Right ventricle myocardium superior (tissue), 1 donor: ENCODE measurements at regions not wholly inside any gene's neighbourhood (a gene's known extent, or its start where the extent isn't known, plus 50 kb on each side); places are given as distances from the start of the nearest gene placed in this dataset.

Experiments
- ATAC-seq: fragments of 200-7000 bp; cut with Tn5 transposase; one replicate; pipeline ENCODE4 v1.9.1; 2020; ENCODE audit warnings: mild to moderate bottlenecking; ENCODE audit not compliant: poor library complexity
- DNase-seq: peaks from one replicate; pipeline ENCODE4 v3.0.0-alpha.2; 2020
- intact Hi-C: fragments of 100-400 bp; cut with DNase I; formaldehyde crosslinking; loops from one replicate; pipeline ENCODE4 v1.11.2; 2022
- donor health status: DM: no; HTN: yes; CAD: no; lungs with severe emphysema.

DNA sequence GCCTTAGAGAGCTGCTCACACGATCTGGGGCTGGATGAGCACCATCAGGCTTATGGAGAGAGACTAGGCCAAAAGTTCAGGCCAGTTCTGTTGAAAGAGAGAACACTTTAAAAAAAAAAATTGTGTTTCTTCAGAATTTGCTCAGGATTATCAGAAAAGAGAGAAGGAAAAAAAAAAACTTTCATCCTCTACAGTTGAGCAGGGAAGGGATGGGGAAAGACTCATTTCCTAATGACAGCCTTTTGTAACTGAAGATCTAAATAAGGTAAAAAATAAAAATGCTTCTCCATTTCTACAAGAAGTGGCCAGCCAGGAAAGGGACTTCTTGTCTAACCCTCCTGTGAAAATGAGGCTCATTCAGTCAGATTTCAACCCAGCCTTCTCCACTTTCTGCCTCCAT is 134.8 kb downstream of the LY86 start:
- DNase-seq = no peak
- ATAC-seq = no peak
- intact Hi-C loops = loop anchor here (5.0 kb wide), 1 partner anchor 519 kb away; no protein-coding TSS in a partner anchor

DNA sequence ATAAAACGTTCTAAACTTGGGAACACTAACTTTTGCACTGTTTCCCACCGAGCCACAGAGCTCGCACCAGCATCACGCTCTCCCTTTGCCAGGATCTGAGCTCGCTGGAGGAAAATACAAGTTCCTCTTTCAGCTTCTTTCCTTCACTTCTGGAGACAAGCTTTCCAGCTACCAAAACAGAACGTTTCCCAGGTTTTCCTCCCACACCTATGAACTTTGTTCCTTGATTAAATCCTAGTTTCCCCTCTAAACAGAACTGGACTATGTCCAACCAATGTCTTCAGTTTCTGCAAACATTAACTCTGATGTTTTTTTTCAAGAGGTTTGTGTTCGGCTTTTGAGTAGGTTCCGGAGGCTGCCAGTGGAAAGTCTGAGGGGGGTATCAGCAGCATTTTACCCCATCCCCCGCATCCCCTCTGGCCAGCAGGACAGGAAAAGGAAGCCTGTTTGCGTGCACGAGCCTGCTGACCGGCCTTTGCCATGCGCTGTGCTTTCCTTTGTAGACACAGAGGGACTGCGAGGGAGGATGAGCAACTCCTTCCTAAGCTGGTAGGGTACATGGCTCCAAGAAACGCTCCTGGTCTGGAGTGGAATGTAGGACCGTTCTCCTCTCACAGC is 135.5 kb downstream of the LY86 start:
- ATAC-seq = peak; percentile 63
- intact Hi-C loops = loop anchor here (5.0 kb wide), 1 partner anchor 518 kb away; no protein-coding TSS in a partner anchor
- no peak for DNase-seq

DNA sequence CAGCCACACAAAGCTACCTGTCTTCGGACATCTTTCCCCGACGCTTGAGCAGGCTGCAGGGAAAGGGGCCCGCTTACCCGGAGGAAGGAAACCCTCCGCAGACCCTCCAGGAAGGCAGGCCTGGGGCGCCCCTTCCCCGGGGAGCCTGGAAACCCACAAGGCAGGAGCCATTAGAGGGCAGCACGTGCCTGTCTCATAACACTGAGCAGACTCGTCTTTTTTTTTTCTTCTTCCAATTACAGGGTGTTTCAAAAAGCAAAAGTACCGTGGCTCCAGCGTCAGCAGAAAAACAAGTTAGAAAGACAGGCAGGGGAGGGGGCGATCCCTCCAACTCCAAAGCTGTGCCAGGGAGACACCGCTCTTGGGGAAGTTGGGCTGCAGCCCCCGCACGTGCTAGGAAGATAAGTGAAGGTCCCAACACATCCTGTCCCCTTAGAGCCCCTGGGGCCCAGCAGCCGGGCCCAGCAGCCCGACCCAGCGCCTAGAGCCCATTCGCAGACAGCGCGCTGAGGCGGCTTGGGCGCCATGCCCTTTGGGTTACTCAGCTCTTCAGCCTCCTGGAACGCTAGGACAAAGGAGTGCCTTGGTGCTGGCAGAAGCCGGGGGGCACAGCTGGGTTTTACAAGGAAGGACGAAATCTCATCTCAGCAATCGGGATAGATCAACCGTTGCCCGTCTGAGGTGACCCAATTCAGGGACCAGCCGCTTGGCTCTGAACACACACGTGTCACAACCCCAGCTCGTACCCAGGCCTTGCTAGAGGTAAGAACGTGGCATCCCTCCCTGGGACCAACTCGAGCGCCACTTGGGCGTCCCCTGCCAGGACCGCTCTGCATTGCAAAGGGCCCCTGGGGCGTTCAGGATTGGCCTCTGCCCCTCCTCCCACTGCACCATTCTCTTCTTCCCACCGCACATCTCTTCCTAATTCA is 136.3 kb downstream of the LY86 start:
- ATAC-seq (peak; percentile 95), DNase-seq (peak; percentile 86)
- intact Hi-C loops = loop anchor here (5.0 kb wide), 1 partner anchor 517 kb away; no protein-coding TSS in a partner anchor

DNA sequence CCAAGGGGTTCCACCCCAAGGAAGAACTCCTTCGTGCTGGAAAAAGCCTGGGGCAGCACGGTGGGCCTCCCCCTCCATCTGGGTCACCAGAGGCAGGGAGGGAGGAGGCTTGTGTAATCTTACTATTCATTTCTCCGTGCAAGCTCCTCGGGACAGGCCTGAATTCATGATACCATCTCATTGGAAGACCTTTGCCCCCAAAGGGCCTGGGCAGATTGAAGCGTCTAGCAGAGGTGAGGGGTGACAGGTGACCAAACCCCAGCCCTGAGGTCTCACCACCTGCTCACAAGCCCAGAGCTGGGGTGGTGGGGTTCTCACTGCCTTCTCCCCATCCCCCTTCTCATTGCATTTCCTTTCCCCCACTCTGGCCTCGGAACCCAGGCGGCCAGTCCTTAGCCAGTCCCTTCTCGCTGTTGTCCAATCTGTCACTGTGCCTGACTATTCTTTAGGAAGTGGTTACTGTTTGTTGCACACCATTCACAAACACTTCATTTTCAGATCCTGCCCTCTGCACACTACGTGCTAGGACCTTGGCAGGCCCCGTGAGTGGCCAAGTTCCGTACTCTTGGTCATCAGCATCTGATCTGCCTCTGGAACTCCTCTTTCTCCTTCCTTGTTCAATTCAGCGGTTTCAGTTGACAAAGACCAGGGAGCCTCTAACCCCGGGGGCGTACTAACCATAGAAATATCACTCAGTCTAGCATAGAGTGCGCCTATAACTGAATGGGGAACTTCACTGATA is 137.1 kb downstream of the LY86 start:
- intact Hi-C loops = no loop called here
- ATAC-seq (peak; percentile 12), DNase-seq (no peak)

- no peak for DNase-seq
- intact Hi-C loops = no loop called here
- no peak for ATAC-seq
Observed at GRCh38 chr6:6728169-6728941, 139.8 kb downstream of the LY86 start.

DNA sequence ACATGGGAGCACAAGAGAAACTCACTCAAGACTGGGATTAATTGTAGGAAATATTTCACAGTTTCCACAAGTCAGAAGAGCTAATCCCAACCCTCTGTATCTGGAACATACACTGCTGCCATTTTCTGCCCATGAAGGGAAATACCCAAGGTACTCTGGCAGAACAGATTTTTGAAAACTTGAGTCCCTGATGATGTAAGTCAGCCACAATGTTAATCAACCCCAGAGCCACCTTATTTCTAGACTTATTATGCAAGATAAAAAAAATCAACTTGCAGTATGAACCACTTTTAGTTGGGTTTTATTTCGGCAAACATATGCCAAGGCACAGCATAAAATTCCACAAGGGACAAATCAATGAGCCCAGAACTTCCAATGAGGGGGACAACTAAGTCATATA is 141.5 kb downstream of the LY86 start:
- ATAC-seq (no peak), DNase-seq (no peak)
- intact Hi-C loops = no loop called here

- DNase-seq (no peak), ATAC-seq (peak; percentile 59)
- intact Hi-C loops = no loop called here
Observed at GRCh38 chr6:6730831-6731230, 142.3 kb downstream of the LY86 start.

GRCh38 chr6:6734479-6735465 is 146.3 kb downstream of the LY86 start:
- intact Hi-C loops = no loop called here
- DNase-seq = no peak
- peak; percentile 19 for ATAC-seq

DNA sequence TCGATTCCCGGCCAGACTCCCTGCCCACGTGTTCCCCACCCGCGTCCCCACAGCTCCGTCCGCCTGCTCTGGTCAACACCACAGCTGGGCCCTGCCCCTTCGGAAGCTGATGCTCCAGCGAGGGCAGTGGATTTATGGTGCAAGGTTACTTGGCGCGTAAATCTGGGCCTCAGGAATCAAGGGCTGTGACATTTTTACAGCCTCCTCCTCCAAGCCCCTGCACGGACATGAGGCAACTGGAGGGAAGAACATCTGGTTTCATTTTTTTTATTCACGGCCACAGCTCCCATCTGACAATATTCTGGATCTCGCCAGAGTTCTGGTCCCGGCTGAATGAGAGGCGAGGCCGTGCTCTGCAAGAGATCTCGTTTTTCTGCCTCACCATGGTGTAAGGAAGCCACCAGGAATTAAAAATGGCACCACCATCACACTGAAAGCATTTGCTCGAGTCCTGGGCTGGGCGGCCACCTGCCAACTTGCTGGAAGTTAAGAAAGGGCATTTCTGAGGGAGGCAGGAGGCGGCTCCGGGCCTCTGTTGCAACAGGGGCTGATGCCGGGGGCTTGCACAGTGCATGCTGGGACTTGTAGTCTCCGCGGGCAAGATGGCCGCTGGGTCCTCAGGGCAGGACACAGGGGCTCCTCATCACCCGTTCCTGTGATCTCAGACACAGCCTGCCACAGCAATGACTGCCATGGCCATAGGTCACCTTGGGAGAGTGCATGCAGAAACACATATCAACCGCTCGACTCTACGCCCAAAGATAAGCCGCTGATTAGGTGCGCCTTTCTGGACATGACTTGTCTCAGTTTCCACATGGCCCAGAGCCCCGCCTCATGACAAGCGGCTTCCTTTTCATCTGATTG is 148.5 kb downstream of the LY86 start:
- peak; percentile 77 for ATAC-seq
- intact Hi-C loops = no loop called here

GRCh38 chr6:6737671-6738070 is 149.2 kb downstream of the LY86 start:
- ATAC-seq (peak; percentile 5), DNase-seq (no peak)
- intact Hi-C loops = no loop called here

More for the DNA sequence above, 148.5 kb downstream of the LY86 start:
- DNase-seq = peak; percentile 91

DNA sequence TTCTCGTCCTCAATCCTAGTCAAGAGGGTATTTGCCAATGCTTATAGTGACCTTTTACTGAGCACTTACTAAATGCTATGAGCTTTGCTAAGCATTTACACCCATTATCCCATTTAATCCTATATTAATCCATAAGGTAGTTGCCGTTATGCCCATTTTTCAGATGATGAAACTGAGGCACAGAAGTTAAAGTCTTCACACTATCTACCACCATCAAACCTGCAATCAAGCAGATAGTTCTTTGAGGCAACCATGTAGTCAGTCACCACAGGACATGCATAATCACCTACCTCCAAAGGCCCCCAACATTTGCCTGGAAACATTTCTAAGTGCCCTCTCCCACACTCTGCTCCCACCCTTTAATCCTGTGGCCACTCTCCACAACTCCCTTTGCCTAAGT is 149.6 kb downstream of the LY86 start:
- no peak for ATAC-seq
- DNase-seq = no peak
- intact Hi-C loops = no loop called here

DNA sequence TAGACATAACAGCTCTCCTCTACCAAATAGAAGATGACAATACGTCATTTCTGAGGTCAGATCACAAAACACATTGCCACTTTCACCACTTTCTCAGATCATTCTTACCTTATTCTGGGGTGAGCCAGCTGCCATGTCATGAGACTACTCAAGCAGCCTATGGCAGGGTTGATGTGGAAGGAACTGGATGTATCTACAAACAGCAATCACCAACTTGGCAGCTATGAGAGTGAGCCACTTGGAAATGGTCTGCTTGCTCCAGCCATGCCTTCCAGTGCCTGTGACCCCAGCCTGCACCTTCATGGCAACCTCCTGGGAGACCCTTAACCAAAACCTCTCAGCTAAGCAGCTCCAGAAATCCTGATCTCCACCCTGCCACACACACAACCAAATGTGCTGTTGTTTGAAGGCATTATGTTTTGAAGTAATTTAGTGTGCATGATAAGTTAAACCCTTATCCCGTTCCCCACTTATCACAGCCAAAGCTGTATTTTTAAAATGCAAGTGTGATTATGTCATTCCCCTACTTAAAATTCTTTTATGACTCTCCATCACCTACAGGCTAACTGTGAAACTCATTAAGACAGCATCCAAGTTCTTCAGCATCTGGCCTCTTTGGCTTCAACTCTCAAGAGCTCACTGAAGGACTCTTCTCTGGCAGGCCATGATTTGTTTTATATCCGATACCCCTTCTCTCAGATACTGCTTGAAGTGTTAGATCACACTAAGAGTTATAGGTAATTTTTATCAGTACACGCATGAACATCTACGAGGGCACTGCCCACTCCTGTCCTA is 150.6 kb downstream of the LY86 start:
- intact Hi-C loops = no loop called here
- DNase-seq (no peak), ATAC-seq (peak; percentile 66)

DNA sequence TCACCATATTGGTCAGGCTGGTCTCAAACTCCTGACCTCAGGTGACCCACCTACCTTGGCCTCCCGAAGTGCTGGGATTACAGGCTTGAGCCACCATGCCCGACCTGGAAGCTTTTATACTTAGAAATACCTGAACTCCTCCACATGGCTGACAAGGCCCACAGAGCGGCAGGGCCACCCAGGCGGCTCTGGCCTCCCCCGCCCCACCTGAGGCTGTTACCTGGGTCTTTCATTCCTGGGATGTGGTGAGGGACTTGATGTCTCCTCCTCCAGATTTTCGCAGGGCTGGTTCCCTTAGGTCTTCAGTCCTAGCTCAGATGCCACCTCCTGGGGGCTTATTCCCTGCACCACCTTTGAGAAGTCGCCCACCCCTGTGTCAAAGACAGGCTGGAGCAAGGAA is 152.1 kb downstream of the LY86 start:
- intact Hi-C loops = no loop called here
- ATAC-seq = no peak
- no peak for DNase-seq

DNA sequence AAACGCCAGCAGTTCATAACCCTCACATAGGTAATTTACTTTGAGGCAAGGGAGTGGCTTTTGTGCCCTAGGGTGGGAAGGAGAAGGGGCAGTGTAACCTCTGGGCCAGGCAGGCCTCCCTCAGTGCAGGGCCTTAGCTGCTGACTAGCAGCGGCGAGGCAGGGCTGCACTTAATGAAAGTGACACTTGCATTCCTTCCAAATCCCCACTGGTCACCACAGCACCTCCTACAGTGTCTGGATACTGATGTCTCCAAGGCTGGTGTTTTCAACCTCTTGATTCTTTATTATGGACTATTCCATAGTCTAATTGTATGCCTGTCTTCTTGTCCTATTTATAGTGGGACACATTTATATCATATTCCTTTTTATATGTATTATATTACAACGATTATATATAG is 152.7 kb downstream of the LY86 start:
- intact Hi-C loops = no loop called here
- DNase-seq = no peak
- no peak for ATAC-seq

- DNase-seq (no peak), ATAC-seq (no peak)
- intact Hi-C loops = no loop called here
Observed at GRCh38 chr6:6742535-6742934, 154.0 kb downstream of the LY86 start.

- no peak for DNase-seq
- ATAC-seq = no peak
- intact Hi-C loops = no loop called here
Observed at GRCh38 chr6:6744551-6744950, 156.0 kb downstream of the LY86 start.
